Testis (tissue), 2 donors: ENCODE measurements at regions not wholly inside any gene's neighbourhood (a gene's known extent, or its start where the extent isn't known, plus 50 kb on each side); places are given as distances from the start of the nearest gene placed in this dataset.

Experiments
- CTCF ChIP-seq, 3 experiments: fragments of 450-650 bp in 2 of 3; fragments of 200-600 bp in 1 of 3; sonication (generic) in 1 of 3; IDR thresholded peaks; one replicate each; pipeline ENCODE4 v1.5.1; 2016 to 2019; ENCODE audit warnings: antibody characterized with exemption in 3 of 3, mild to moderate bottlenecking in 2 of 3, moderate library complexity in 1 of 3
- POLR2A ChIP-seq: fragments of 450-650 bp; IDR thresholded peaks from one replicate; pipeline ENCODE4 v1.6.1; 2017; ENCODE audit warnings: antibody characterized with exemption, mild to moderate bottlenecking, moderate library complexity

GRCh38 chr6:6875818-6876470 lies 231.8 kb upstream of the RREB1 start:
- TF ChIP-seq CTCF (IDR thresholded peaks at IDR 0.05) = no peak
- no peak for TF ChIP-seq POLR2A
